H1 (cell line): ENCODE measurements at regions not wholly inside any gene's neighbourhood (a gene's known extent, or its start where the extent isn't known, plus 50 kb on each side); places are given as distances from the start of the nearest gene placed in this dataset.
A peak's percentile ranks its signal among the peaks of the same experiment; 100 is the strongest.

Source experiments
- CTCF ChIA-PET: fragments of 300-600 bp; sonication (Branson Sonifier 250); formaldehyde crosslinking; loops from one replicate; lab custom pipeline; 2021; ENCODE audit not compliant: partially characterized antibody; lab: Charles Lee
- POLR2A ChIA-PET: fragments of 300-600 bp; sonication (Branson Sonifier 250); formaldehyde crosslinking; loops from one replicate; lab custom pipeline; 2021; ENCODE audit warnings: inconsistent platforms; ENCODE audit not compliant: partially characterized antibody; lab: Charles Lee
- DNase-seq, 2 experiments: peaks; one replicate each; pipeline versions ENCODE4 v3.0.0 to v3.0.0-alpha.2; 2010 to 2022; ENCODE audit warnings: low spot score in 2 of 2, low read depth in 1 of 2, mixed read lengths in 1 of 2
- FAIRE-seq: peaks from 2 replicates; lab custom pipeline; 2011; peaks lifted over from hg19 to GRCh38; lab: Jason Lieb, UNC
- H2AFZ ChIP-seq: 2 replicates; pipeline ENCODE4 v1.8.1; 2012; ENCODE audit warnings: low read length, inconsistent platforms
- H2AK5ac ChIP-seq: 2 replicates; pipeline ENCODE4 v1.6.1; 2013; ENCODE audit warnings: low read depth, low read length
- H2BK120ac ChIP-seq: replicated peaks from 2 replicates; pipeline ENCODE3; 2013; ENCODE audit warnings: low read depth, low read length, inconsistent platforms
- H2BK12ac ChIP-seq: 2 replicates; pipeline ENCODE4 v1.6.1; 2013; ENCODE audit warnings: low read depth, low read length
- H2BK15ac ChIP-seq: 2 replicates; pipeline ENCODE4 v1.6.1; 2013; ENCODE audit warnings: low read length
- H2BK20ac ChIP-seq: 2 replicates; pipeline ENCODE4 v1.6.1; 2013; ENCODE audit warnings: low read length
- H2BK5ac ChIP-seq: 2 replicates; pipeline ENCODE4 v1.6.1; 2013; ENCODE audit warnings: low read depth, low read length
- H3K14ac ChIP-seq: 2 replicates; pipeline ENCODE4 v1.6.1; 2013; ENCODE audit warnings: inconsistent platforms; ENCODE audit not compliant: insufficient read length
- H3K18ac ChIP-seq: 2 replicates; pipeline ENCODE4 v1.6.1; 2013; ENCODE audit warnings: low read length; ENCODE audit errors: extremely low read depth
- H3K23ac ChIP-seq: 2 replicates; pipeline ENCODE4 v1.6.1; 2013; ENCODE audit warnings: inconsistent platforms; ENCODE audit not compliant: insufficient read length
- H3K23me2 ChIP-seq: 2 replicates; pipeline ENCODE4 v1.6.1; 2013; ENCODE audit warnings: low read depth, low read length
- H3K27ac ChIP-seq: 2 replicates; pipeline ENCODE4 v1.6.1; 2011; ENCODE audit warnings: low read depth, low read length, inconsistent platforms
- H3K27me3 ChIP-seq, 4 experiments: replicated peaks in 1 of 4; 1 replicate in 1 of 4; 2 replicates in 3 of 4; pipeline versions ENCODE4 v1.6.1 to v1.8.1; 2011 to 2013; ENCODE audit warnings: low read length in 3 of 4, mild to moderate bottlenecking in 3 of 4, inconsistent platforms in 2 of 4, mixed read lengths in 2 of 4, moderate library complexity in 1 of 4; ENCODE audit not compliant: control insufficient read depth in 3 of 4, insufficient read depth in 3 of 4; ENCODE audit errors: extremely low read depth in 1 of 4
- H3K36me3 ChIP-seq, 4 experiments: 2 replicates each; pipeline versions ENCODE4 v1.6.1 to v1.8.1; 2011 to 2013; ENCODE audit warnings: mild to moderate bottlenecking in 4 of 4, low read length in 3 of 4, moderate library complexity in 2 of 4, control low read depth in 1 of 4, inconsistent platforms in 1 of 4; ENCODE audit not compliant: insufficient read depth in 4 of 4, control insufficient read depth in 2 of 4
- H3K4ac ChIP-seq: replicated peaks from 2 replicates; pipeline ENCODE3; 2013; ENCODE audit warnings: low read length, low read depth, mixed read lengths, inconsistent platforms; ENCODE audit not compliant: insufficient read length
- H3K4me1 ChIP-seq, 4 experiments: replicated peaks in 1 of 4; 1 replicate in 1 of 4; 2 replicates in 3 of 4; pipeline versions ENCODE4 v1.6.1 to v1.8.1; 2011 to 2013; ENCODE audit warnings: low read length in 3 of 4, inconsistent platforms in 2 of 4, mixed read lengths in 1 of 4; ENCODE audit not compliant: insufficient read depth in 4 of 4, control insufficient read depth in 3 of 4
- H3K4me2 ChIP-seq, 2 experiments: 2 replicates each; pipeline versions ENCODE4 v1.6.1 to v1.8.1; 2011 to 2013; ENCODE audit warnings: low read depth in 2 of 2, low read length in 2 of 2, control low read depth in 1 of 2, inconsistent platforms in 1 of 2, mild to moderate bottlenecking in 1 of 2; ENCODE audit not compliant: insufficient read depth in 1 of 2
- H3K4me3 ChIP-seq, 4 experiments: fragments of 200-600, 300-600 bp in 1 of 4; sonication (generic), shearing (Covaris generic), sonication (Bioruptor Twin) in 1 of 4; 2 replicates each; pipeline versions ENCODE4 v1.5.1 to v1.8.1; 2011 to 2016; ENCODE audit warnings: low read length in 4 of 4, low read depth in 3 of 4, control low read depth in 2 of 4, inconsistent platforms in 2 of 4, mild to moderate bottlenecking in 2 of 4, mixed read lengths in 1 of 4, moderate library complexity in 1 of 4; ENCODE audit not compliant: insufficient read depth in 2 of 4; ENCODE audit errors: extremely low read depth in 1 of 4
- H3K56ac ChIP-seq: replicated peaks from 2 replicates; pipeline ENCODE3; 2013; ENCODE audit warnings: low read depth, mild to moderate bottlenecking, mixed read lengths, low read length, inconsistent platforms; ENCODE audit not compliant: insufficient read length
- H3K79me1 ChIP-seq: 2 replicates; pipeline ENCODE4 v1.6.1; 2013; ENCODE audit warnings: low read depth, low read length, control low read depth
- H3K79me2 ChIP-seq, 2 experiments: 2 replicates each; pipeline versions ENCODE4 v1.6.1 to v1.8.1; 2012 to 2013; ENCODE audit warnings: low read length in 2 of 2, mild to moderate bottlenecking in 2 of 2, inconsistent platforms in 1 of 2; ENCODE audit not compliant: insufficient read depth in 2 of 2, control insufficient read depth in 1 of 2
- H3K9ac ChIP-seq, 4 experiments: replicated peaks in 1 of 4; 1 replicate in 1 of 4; 2 replicates in 3 of 4; pipeline versions ENCODE4 v1.6.1 to v1.8.1; 2011 to 2013; ENCODE audit warnings: low read depth in 3 of 4, low read length in 3 of 4, control low read depth in 2 of 4, mild to moderate bottlenecking in 2 of 4, moderate library complexity in 2 of 4, inconsistent platforms in 1 of 4; ENCODE audit errors: extremely low read depth in 1 of 4
- H3K9me3 ChIP-seq, 2 experiments: 2 replicates each; pipeline versions ENCODE4 v1.6.1 to v1.8.1; 2012 to 2013; ENCODE audit warnings: mild to moderate bottlenecking in 2 of 2, moderate library complexity in 2 of 2, control low read depth in 1 of 2, inconsistent platforms in 1 of 2, low read depth in 1 of 2, low read length in 1 of 2, mixed read lengths in 1 of 2; ENCODE audit not compliant: insufficient read depth in 2 of 2
- H4K20me1 ChIP-seq, 2 experiments: replicated peaks in 1 of 2; 2 replicates each; pipeline versions ENCODE3 to v1.8.1; 2011 to 2013; ENCODE audit warnings: inconsistent platforms in 2 of 2, low read length in 2 of 2, mild to moderate bottlenecking in 1 of 2; ENCODE audit not compliant: insufficient read depth in 2 of 2, control insufficient read depth in 1 of 2
- H4K5ac ChIP-seq: 2 replicates; pipeline ENCODE4 v1.6.1; 2013; ENCODE audit warnings: low read length, low read depth, mixed read lengths, inconsistent platforms; ENCODE audit not compliant: insufficient read length
- H4K8ac ChIP-seq: 2 replicates; pipeline ENCODE4 v1.8.0; 2013; ENCODE audit warnings: mild to moderate bottlenecking, moderate library complexity, low read length, inconsistent platforms; ENCODE audit not compliant: insufficient read depth; ENCODE audit errors: extremely low read depth
- H4K91ac ChIP-seq: replicated peaks from 2 replicates; pipeline ENCODE3; 2013; ENCODE audit warnings: low read length, mixed read lengths, inconsistent platforms; ENCODE audit not compliant: insufficient read length
- KDM4A ChIP-seq: IDR thresholded peaks from one replicate; pipeline ENCODE4 v1.7.1; 2012; ENCODE audit warnings: low read depth, mild to moderate bottlenecking, moderate library complexity, low read length, inconsistent platforms; ENCODE audit not compliant: severe bottlenecking
- POU5F1 ChIP-seq: IDR thresholded peaks from 2 replicates; pipeline ENCODE4 v1.6.1; 2011; ENCODE audit warnings: low read depth, mild to moderate bottlenecking, low read length, moderate library complexity
- SIX5 ChIP-seq: IDR thresholded peaks from 2 replicates; pipeline ENCODE4 v1.6.1; 2011; ENCODE audit warnings: mild to moderate bottlenecking, low read depth, low read length
- WGBS, 2 experiments: shearing (Covaris generic) in 1 of 2; methylation state at CpG; one replicate each; pipeline versions ENCODE4 v1.1.6 to v1.1.7; 2013 to 2015; ENCODE audit warnings: low lambda C conversion rate in 2 of 2, mixed read lengths in 2 of 2, inconsistent platforms in 1 of 2, low coverage in 1 of 2, missing lambda C conversion rate in 1 of 2; ENCODE audit not compliant: insufficient replicate concordance in 2 of 2, insufficient coverage in 1 of 2, insufficient read length in 1 of 2; ENCODE audit errors: extremely low coverage in 1 of 2, missing lambda C conversion rate in 1 of 2; 5-methylcytosine and 5-hydroxymethylcytosine counted together

GRCh38 chr12:75943730-75944096, 87.9 kb downstream of the PHLDA1 start:
- CTCF ChIA-PET, result interaction anchor here (0.7 to 1.5 kb wide), 2 partner anchors 15 to 206 kb away, joined by 3 read pairs; no protein-coding TSS in a partner anchor
- Histone ChIP-seq H3K27me3 (no peaks in the 10 kb centered on the region), H3K9ac (no peak overlapping the region)
- TF ChIP-seq POU5F1 (no peak), SIX5 (no peak), KDM4A (peak; percentile 3)
- TF ChIP-seq, all 59 proteins: peak for 1
- H3K14ac ChIP-seq, result no peak overlapping the region
- H3K27ac ChIP-seq, result peak overlapping the region; percentile 51
- no peaks in the 10 kb centered on the region for H3K23me2 ChIP-seq
- H3K4me3 ChIP-seq, result peak overlapping the region in 1 of 4 experiments; percentile 26; a peak in 1 of 8 replicates
- H4K20me1 ChIP-seq, result no peaks in the 10 kb centered on the region
- peak overlapping the region; percentile 2 for H4K5ac ChIP-seq
- 0 out of 8 replicates have a peak, but pooled peaks cover 0 to 4% (median 0%) of the 10 kb centered on the region in 4 experiments for H3K36me3 ChIP-seq
- peak overlapping the region in 1 of 2 experiments; percentile 42; a peak in 3 of 4 replicates for H3K4me2 ChIP-seq
- H3K56ac ChIP-seq, result no peak overlapping the region
- FAIRE-seq (no peak), DNase-seq (no peak)
- H2BK5ac ChIP-seq, result peak overlapping the region; percentile 90
- H2AK5ac ChIP-seq, result 0 out of 2 replicates have a peak overlapping the region, but pooled peaks have one; percentile 58
- H2AFZ ChIP-seq, result no peak overlapping the region
- H3K18ac ChIP-seq, result no peak overlapping the region
- H2BK20ac ChIP-seq, result no peak overlapping the region; the same call in 1 of the 2 replicates
- H3K9me3 ChIP-seq, result peaks cover 4 to 11% of the 10 kb centered on the region in 2 experiments; a peak in 2 of 4 replicates
- H2BK120ac ChIP-seq, result peak overlapping the region; percentile 63
- no peak overlapping the region for H3K23ac ChIP-seq
- no peak overlapping the region for H2BK15ac ChIP-seq
- POLR2A ChIA-PET, result interaction anchor here (0.8 to 1.5 kb wide), 4 partner anchors 16 to 89 kb away, joined by 3 to 4 read pairs (median 3); no protein-coding TSS in a partner anchor
- H2BK12ac ChIP-seq, result no peak overlapping the region
- peak overlapping the region; percentile 95 for H4K91ac ChIP-seq
- H4K8ac ChIP-seq, result no peak overlapping the region
- 43% methylated on average over 1 of the region's 1 CpG; no CpG with 5 or more reads in 1 of the 2 experiments for WGBS, 2 experiments
- H3K79me1 ChIP-seq, result no peaks in the 10 kb centered on the region
- H3K79me2 ChIP-seq, result no peaks in the 10 kb centered on the region
- no peak overlapping the region for H3K4ac ChIP-seq
- peaks cover 0 to 15% (median 6%) of the 10 kb centered on the region in 4 experiments; a peak in 4 of 7 replicates for H3K4me1 ChIP-seq
